PC-3 (cell line): ENCODE measurements at regions not wholly inside any gene's neighbourhood (a gene's known extent, or its start where the extent isn't known, plus 50 kb on each side); places are given as distances from the start of the nearest gene placed in this dataset.

ENCODE experiments used
- ATAC-seq: fragments of 200-7000 bp; cut with Tn5 transposase; 2 replicates; pipeline ENCODE4 v1.9.1; 2020; ENCODE audit warnings: mild to moderate bottlenecking, moderate library complexity
- BruUV-seq: library from RNA; stranded (reverse); fragments of 400-500 nt; replicated peaks from 2 replicates; lab custom pipeline; 2021; lab: Mats Ljungman, UMichigan
- CTCF ChIA-PET: fragments of 300-600 bp; sonication (Branson Sonifier 250); formaldehyde crosslinking; loops from one replicate; lab custom pipeline; 2022; ENCODE audit warnings: antibody characterized with exemption; lab: Charles Lee
- POLR2A ChIA-PET: fragments of 300-600 bp; sonication (Branson Sonifier 250); formaldehyde crosslinking; loops from one replicate; lab custom pipeline; 2022; ENCODE audit warnings: antibody characterized with exemption; ENCODE audit not compliant: unreplicated experiment; lab: Charles Lee
- DNase-seq: peaks from one replicate; pipeline ENCODE4 v3.0.0-alpha.2; 2015
- H2AFZ ChIP-seq: fragments of 300-600 bp; sonication (generic); 2 replicates; pipeline ENCODE4 v1.6.0; 2016; ENCODE audit warnings: antibody characterized with exemption, low read length
- H3F3A ChIP-seq: fragments of 300-600 bp; sonication (generic); one replicate; pipeline ENCODE4 v1.6.0; 2017; ENCODE audit warnings: antibody characterized with exemption, low read length, control low read depth, mild to moderate bottlenecking; ENCODE audit not compliant: unreplicated experiment
- H3K27ac ChIP-seq: fragments of 300-600 bp; sonication (generic); 2 replicates; pipeline ENCODE4 v1.5.1; 2016; ENCODE audit warnings: mild to moderate bottlenecking, low read length
- H3K27me3 ChIP-seq: fragments of 300-600 bp; sonication (generic); 2 replicates; pipeline ENCODE4 v1.6.1; 2016; ENCODE audit warnings: low read length, mixed read lengths
- H3K36me3 ChIP-seq: fragments of 300-600 bp; sonication (generic); 2 replicates; pipeline ENCODE4 v1.6.1; 2016; ENCODE audit warnings: low read depth, mixed run types, low read length, mixed read lengths
- H3K4me1 ChIP-seq: fragments of 300-600 bp; sonication (generic); 2 replicates; pipeline ENCODE4 v1.5.1; 2016; ENCODE audit warnings: low read length; ENCODE audit not compliant: insufficient read depth
- H3K4me2 ChIP-seq: fragments of 300-600 bp; sonication (generic); 2 replicates; pipeline ENCODE4 v1.6.0; 2016; ENCODE audit warnings: low read length
- H3K4me3 ChIP-seq: fragments of 300-600 bp; sonication (generic); 2 replicates; pipeline ENCODE4 v1.5.1; 2016; ENCODE audit warnings: mild to moderate bottlenecking, low read length, mixed read lengths
- H3K79me2 ChIP-seq: fragments of 300-600 bp; sonication (generic); 2 replicates; pipeline ENCODE4 v1.6.1; 2017; ENCODE audit warnings: low read length, mixed read lengths
- H3K9ac ChIP-seq: fragments of 300-600 bp; sonication (generic); 2 replicates; pipeline ENCODE4 v1.6.0; 2016; ENCODE audit warnings: mild to moderate bottlenecking, low read length
- H3K9me2 ChIP-seq: fragments of 300-600 bp; sonication (generic); replicated peaks from 2 replicates; pipeline ENCODE4 v1.6.1; 2016; ENCODE audit warnings: mixed run types, low read length, mixed read lengths
- H3K9me3 ChIP-seq: fragments of 300-600 bp; sonication (generic); 2 replicates; pipeline ENCODE4 v1.6.1; 2016; ENCODE audit warnings: low read length, mixed read lengths
- H4K20me1 ChIP-seq: fragments of 300-600 bp; sonication (generic); 2 replicates; pipeline ENCODE4 v1.6.1; 2016; ENCODE audit warnings: low read length, mixed read lengths
- CTCF ChIP-seq: fragments of 300-600 bp; sonication (generic); conservative IDR thresholded peaks from 2 replicates; pipeline ENCODE4 v1.5.1; 2017; ENCODE audit warnings: antibody characterized with exemption, low read depth, mild to moderate bottlenecking, low read length
- EZH2 ChIP-seq: fragments of 300-600 bp; sonication (generic); IDR thresholded peaks from one replicate; pipeline ENCODE4 v1.6.1; 2017; ENCODE audit warnings: antibody characterized with exemption, mild to moderate bottlenecking, low read length; ENCODE audit not compliant: unreplicated experiment
- EZH2phosphoT487 ChIP-seq: fragments of 300-600 bp; sonication (generic); IDR thresholded peaks from 2 replicates; pipeline ENCODE4 v1.6.1; 2018; ENCODE audit warnings: mild to moderate bottlenecking, antibody characterized with exemption, low read length, borderline replicate concordance
- intact Hi-C: fragments of 100-400 bp; cut with micrococcal nuclease; formaldehyde crosslinking; loops from 2 replicates; pipeline ENCODE4 v1.9.0; 2023

GRCh38 chr6:141349710-141350109 lies 783.0 kb upstream of the GJE1 start:
- Histone ChIP-seq H3K79me2 (no peaks in the 10 kb centered on the region), H3K4me2 (no peak overlapping the region), H3K9ac (no peak overlapping the region), H3K36me3 (no peaks in the 10 kb centered on the region), H3K4me1 (no peaks in the 10 kb centered on the region), H3K4me3 (no peak overlapping the region), H3F3A (no peaks in the 10 kb centered on the region), H4K20me1 (no peaks in the 10 kb centered on the region), H3K27ac (no peak overlapping the region), H3K9me3 (no peaks in the 10 kb centered on the region), H2AFZ (no peak overlapping the region), H3K27me3 (no peaks in the 10 kb centered on the region), H3K9me2 (no peaks in the 10 kb centered on the region)
- intact Hi-C loops, result no loop called here
- TF ChIP-seq EZH2, result no peak
- no peak for TF ChIP-seq CTCF
- no peak for TF ChIP-seq EZH2phosphoT487
- ATAC-seq (no peak), DNase-seq (no peak)
- ChIA-PET CTCF (no interaction called here), POLR2A (no interaction called here)
- no TSS peak for BruUV-seq

- intact Hi-C loops, result no loop called here
- no TSS peak for BruUV-seq
- CTCF ChIA-PET, result no interaction called here
These were observed 784.7 kb upstream of the GJE1 start for GRCh38 chr6:141347906-141348492.

More at GRCh38 chr6:141347906-141348492, 784.7 kb upstream of the GJE1 start:
- TF ChIP-seq CTCF (no peak), EZH2 (no peak), EZH2phosphoT487 (no peak)
- DNase-seq, result no peak
- POLR2A ChIA-PET, result no interaction called here
- no peak overlapping the region for H3K9ac ChIP-seq
- no peak overlapping the region for H3K4me3 ChIP-seq
- no peaks in the 10 kb centered on the region for H3K9me2 ChIP-seq
- H3F3A ChIP-seq, result no peaks in the 10 kb centered on the region
- H3K9me3 ChIP-seq, result no peaks in the 10 kb centered on the region
- H2AFZ ChIP-seq, result no peak overlapping the region
- H3K4me1 ChIP-seq, result no peaks in the 10 kb centered on the region
- no peaks in the 10 kb centered on the region for H3K27me3 ChIP-seq
- ATAC-seq, result no peak
- no peak overlapping the region for H3K4me2 ChIP-seq
- H3K79me2 ChIP-seq, result no peaks in the 10 kb centered on the region
- H4K20me1 ChIP-seq, result no peaks in the 10 kb centered on the region
- no peaks in the 10 kb centered on the region for H3K36me3 ChIP-seq
- no peak overlapping the region for H3K27ac ChIP-seq
